ENCODE measurements at regions not wholly inside any gene's neighbourhood (a gene's known extent, or its start where the extent isn't known, plus 50 kb on each side); places are given as distances from the start of the nearest gene placed in this dataset.

GRCh38 chr15:93479715-93480114 is 390.7 kb upstream of the RGMA start:
- no peak for DNase-seq (ENCODE audit: low spot score)

GRCh38 chr15:93478947-93479346 is 389.9 kb upstream of the RGMA start:
- DNase-seq (ENCODE audit: low spot score), result peak; percentile 72

GRCh38 chr15:93477721-93478120 is 388.7 kb upstream of the RGMA start:
- DNase-seq (ENCODE audit: low spot score), result no peak

GRCh38 chr15:93477188-93477587 is 388.2 kb upstream of the RGMA start:
- no peak for DNase-seq (ENCODE audit: low spot score)

- peak; percentile 83 for DNase-seq (ENCODE audit: low spot score)
Measured at GRCh38 chr15:93476491-93477177, 387.6 kb upstream of the RGMA start.

- no peak for DNase-seq (ENCODE audit: low spot score)
Measured at GRCh38 chr15:93474728-93475127, 385.7 kb upstream of the RGMA start.

- DNase-seq (ENCODE audit: low spot score), result no peak
Measured at GRCh38 chr15:93469994-93470393, 381.0 kb upstream of the RGMA start.

GRCh38 chr15:93467337-93467736 is 378.3 kb upstream of the RGMA start:
- DNase-seq (ENCODE audit: low spot score), result peak; percentile 92

- no peak for DNase-seq (ENCODE audit: low spot score)
Measured at GRCh38 chr15:93466380-93466779, 377.4 kb upstream of the RGMA start.

- DNase-seq (ENCODE audit: low spot score), result no peak
Measured at GRCh38 chr15:93462690-93463089, 373.7 kb upstream of the RGMA start.

- peak; percentile 92 for DNase-seq (ENCODE audit: low spot score)
Measured at GRCh38 chr15:93460717-93461116, 371.7 kb upstream of the RGMA start.

GRCh38 chr15:93459396-93459795 is 370.4 kb upstream of the RGMA start:
- DNase-seq (ENCODE audit: low spot score), result peak; percentile 70

GRCh38 chr15:93458597-93458996 is 369.6 kb upstream of the RGMA start:
- no peak for DNase-seq (ENCODE audit: low spot score)

GRCh38 chr15:93454788-93455187 is 365.8 kb upstream of the RGMA start:
- no peak for DNase-seq (ENCODE audit: low spot score)

- DNase-seq (ENCODE audit: low spot score), result no peak
Measured at GRCh38 chr15:93452537-93453211, 363.7 kb upstream of the RGMA start.

- no peak for DNase-seq (ENCODE audit: low spot score)
Measured at GRCh38 chr15:93451822-93452221, 362.8 kb upstream of the RGMA start.

- no peak for DNase-seq (ENCODE audit: low spot score)
Measured at GRCh38 chr15:93451265-93451664, 362.3 kb upstream of the RGMA start.

- no peak for DNase-seq (ENCODE audit: low spot score)
Measured at GRCh38 chr15:93449798-93450197, 360.8 kb upstream of the RGMA start.

GRCh38 chr15:93438310-93438709 is 349.3 kb upstream of the RGMA start:
- DNase-seq (ENCODE audit: low spot score), result no peak

GRCh38 chr15:93432474-93432873 is 343.5 kb upstream of the RGMA start:
- DNase-seq (ENCODE audit: low spot score), result no peak

- peak; percentile 13 for DNase-seq (ENCODE audit: low spot score)
Measured at GRCh38 chr15:93428807-93429351, 339.9 kb upstream of the RGMA start.

GRCh38 chr15:93428150-93428549 is 339.1 kb upstream of the RGMA start:
- peak; percentile 61 for DNase-seq (ENCODE audit: low spot score)

- DNase-seq (ENCODE audit: low spot score), result no peak
Measured at GRCh38 chr15:93424131-93424530, 335.1 kb upstream of the RGMA start.

- DNase-seq (ENCODE audit: low spot score), result no peak
Measured at GRCh38 chr15:93422476-93422875, 333.5 kb upstream of the RGMA start.
